Fibroblast of skin of left quadriceps (primary cell): ENCODE measurements at regions not wholly inside any gene's neighbourhood (a gene's known extent, or its start where the extent isn't known, plus 50 kb on each side); places are given as distances from the start of the nearest gene placed in this dataset.
A peak's percentile ranks its signal among the peaks of the same experiment; 100 is the strongest.
"Not testable (repeated sequence)": the region's sequence is repeated elsewhere in the genome, so short reads cannot be mapped to it uniquely, and the experiment has no call there.

ENCODE experiments used
- DNase-seq, 2 experiments: peaks; one replicate each; pipeline ENCODE4 v3.0.0-alpha.2; 2013; ENCODE audit warnings: low read depth in 2 of 2

- not testable (repeated sequence) for DNase-seq
Observed at GRCh38 chr10:129071411-129071810, 395.6 kb upstream of the MGMT start.

DNA sequence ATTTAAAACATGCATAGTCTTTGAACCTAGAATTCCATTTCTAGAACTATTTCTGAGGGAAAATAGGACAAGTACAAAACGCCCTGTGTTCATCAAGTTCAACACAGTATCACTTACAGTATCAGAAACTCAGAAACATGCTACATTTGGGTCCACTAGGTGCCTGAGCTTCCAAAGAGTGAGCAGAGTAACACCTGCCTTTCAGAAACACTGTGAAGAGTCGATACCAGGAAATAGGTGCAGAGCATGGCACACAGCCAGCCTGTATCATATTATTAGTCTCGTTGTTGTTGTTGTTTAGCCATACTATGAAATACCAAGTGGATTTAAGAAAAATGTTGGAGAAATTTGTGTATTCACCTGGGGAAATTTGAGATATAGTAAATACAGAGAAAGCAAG lies 392.1 kb upstream of the MGMT start:
- no peak for DNase-seq

GRCh38 chr10:129075508-129075907 lies 391.5 kb upstream of the MGMT start:
- DNase-seq: no peak

DNA sequence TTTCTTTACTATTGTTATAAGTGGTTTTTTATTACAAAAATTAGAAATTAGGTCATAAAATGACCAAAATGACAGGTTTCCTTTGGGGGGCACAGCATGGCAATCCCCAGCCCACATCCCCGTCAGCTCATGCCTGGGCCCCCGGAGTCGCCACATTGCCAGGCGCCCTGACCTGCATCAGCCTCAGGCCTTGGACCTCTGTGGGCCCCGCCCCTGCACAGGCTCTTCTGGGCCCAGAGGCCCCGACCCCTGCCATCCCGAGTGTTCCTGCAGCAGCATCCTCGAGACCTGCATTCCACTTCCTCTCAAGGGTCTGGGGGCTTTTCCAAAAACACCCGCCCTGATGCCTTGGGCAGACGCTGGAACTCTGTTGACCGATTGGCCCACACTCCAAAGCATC lies 391.1 kb upstream of the MGMT start:
- DNase-seq: no peak

GRCh38 chr10:129078346-129078745 lies 388.7 kb upstream of the MGMT start:
- DNase-seq: no peak

DNA sequence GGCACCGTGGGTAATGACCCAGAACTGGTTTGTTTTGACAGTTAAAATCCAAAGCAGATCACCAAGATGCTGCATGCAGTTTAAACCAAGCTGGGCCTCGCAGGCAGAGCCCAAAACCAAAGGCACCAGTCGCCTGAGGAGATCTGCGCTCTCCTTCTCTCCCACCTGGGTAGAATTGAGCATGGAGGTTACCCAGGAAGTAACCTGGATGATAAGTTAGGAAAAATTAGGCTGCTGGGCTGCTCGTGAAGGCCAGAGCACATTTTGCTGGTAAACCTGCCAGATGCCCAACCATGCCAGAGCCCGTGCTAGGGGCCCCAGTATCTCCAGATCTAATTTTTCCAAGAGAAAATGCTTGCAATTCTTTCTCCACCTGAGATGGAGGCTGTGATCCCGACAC lies 388.3 kb upstream of the MGMT start:
- no peak for DNase-seq

GRCh38 chr10:129079705-129080104 lies 387.3 kb upstream of the MGMT start:
- no peak for DNase-seq

DNA sequence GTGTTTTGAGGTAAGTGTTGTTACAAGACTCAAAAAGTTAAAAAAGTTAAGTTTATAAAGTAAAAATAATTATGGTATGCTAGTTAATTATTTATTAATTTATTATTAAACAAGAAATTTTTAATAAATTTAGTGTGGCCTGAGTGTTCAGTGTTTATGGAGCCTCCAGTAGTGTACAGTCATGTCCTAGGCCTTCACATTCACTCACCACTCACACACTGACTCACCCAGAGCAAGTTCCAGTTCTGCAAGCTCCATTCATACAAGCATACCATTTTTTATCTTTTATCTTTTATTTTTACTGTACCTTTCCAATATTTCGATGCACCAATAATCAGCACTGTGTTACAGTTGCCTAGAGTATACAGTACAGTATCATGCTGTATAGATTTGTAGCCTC lies 381.2 kb upstream of the MGMT start:
- DNase-seq: no peak

- DNase-seq: no peak
Observed at GRCh38 chr10:129089341-129089740, 377.7 kb upstream of the MGMT start.

DNA sequence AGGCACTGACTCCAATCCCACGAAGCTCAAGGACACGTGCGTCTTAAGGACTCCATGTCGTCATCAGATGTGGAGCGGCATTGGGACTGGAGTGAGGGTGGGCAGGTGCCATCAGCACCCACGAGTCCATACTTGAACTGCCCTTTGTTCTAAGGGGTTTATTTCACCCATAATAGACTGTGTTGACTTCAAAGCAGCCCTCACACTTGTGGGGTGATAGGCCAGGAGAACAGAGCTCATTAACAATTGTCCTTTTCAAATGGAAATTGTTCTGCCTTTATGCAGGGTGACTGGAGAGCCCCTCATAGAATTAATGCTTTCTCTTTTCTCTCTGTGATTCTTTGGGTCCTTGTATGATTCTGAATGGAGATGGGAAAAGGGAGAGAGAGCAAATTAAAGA lies 376.9 kb upstream of the MGMT start:
- no peak for DNase-seq

- DNase-seq: no peak
Observed at GRCh38 chr10:129090618-129091366, 376.2 kb upstream of the MGMT start.

DNA sequence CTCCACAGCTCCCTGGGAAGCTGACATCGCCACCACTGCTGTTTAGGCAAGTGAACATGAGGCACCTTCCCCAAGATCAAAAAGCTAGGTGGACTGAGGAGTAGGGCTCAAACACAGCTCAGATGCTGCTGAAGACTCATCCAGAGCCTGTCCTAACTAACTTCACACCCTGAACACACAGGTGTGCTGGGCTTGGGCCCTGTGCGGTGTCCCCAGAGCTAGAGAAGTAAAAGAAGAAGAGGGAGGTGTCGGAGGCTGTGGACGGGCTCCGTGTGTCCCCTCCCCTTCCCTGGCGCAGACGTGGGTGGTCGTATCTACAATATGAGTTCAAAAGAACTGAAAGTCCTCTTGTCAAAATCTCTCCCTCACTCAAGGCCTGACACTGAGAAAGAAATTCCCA lies 373.4 kb upstream of the MGMT start:
- no peak for DNase-seq

DNA sequence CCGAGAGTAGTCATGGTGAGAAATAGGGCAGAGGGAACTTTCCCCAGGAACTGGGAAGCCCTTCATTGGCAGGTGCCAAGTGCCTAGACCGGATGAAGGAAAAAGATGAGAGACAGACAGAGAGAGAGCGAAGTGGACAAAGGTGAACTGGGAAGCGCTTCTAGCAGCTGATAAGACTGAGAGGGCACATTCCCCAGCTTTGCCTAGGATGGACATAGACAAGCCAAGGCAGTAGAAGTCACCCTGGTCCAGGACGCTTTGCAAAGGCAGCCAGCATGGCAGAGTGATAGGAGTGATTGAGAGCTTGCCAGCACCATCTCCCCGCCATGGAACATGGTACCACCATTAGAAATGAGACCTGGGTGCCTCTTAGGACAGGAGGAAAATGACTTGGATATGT lies 372.8 kb upstream of the MGMT start:
- DNase-seq: no peak

DNA sequence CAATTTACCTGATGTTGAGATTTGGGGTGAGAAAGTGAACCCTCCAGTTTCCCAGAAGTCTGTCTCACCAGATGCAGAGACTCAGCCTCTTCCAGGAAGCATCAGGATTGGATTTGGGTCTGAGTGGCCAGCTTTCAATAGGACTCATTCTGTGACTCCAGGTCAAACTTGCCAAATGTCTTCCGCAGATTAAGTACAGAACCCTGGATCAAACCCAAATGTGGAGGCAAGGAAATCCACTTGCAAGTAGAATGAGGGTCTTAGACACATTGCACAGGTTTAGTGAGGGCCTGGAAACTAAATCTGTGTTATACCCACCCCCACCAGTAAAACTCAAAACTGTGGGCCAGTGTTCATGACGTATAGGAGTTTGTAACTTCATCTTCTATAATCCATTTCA lies 372.2 kb upstream of the MGMT start:
- no peak for DNase-seq

- DNase-seq: no peak
Observed at GRCh38 chr10:129095680-129096064, 371.4 kb upstream of the MGMT start.

GRCh38 chr10:129096065-129096984 lies 370.7 kb upstream of the MGMT start:
- peak; percentile 73 to 79 for DNase-seq

- DNase-seq: peak in 1 of 2 experiments; percentile 8
Observed at GRCh38 chr10:129097776-129098330, 369.2 kb upstream of the MGMT start.

GRCh38 chr10:129098517-129098916 lies 368.5 kb upstream of the MGMT start:
- DNase-seq: no peak

- no peak for DNase-seq
Observed at GRCh38 chr10:129099486-129099885, 367.6 kb upstream of the MGMT start.

DNA sequence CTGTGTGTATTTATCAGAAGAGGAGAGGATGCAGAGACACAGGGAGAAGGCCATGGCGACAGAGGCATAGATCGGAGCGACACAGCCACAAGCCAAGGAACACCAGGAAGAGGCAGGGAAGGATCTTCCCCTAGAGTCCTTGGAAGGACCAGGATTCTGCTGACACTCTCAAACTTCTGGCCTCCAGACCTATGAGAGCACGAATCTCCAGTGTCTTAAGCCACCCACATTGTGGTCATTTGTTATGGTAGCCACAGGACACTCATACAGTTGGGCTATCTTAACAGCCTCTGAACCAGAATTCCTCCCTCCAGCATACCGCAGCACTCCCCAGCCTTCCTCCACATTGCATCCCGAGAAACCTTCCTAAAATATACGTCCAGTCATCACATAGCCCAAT lies 367.0 kb upstream of the MGMT start:
- no peak for DNase-seq

GRCh38 chr10:129101232-129101980 lies 365.6 kb upstream of the MGMT start:
- DNase-seq: no peak
